CD8-positive, alpha-beta memory T cell (primary cell): ENCODE measurements at regions not wholly inside any gene's neighbourhood (a gene's known extent, or its start where the extent isn't known, plus 50 kb on each side); places are given as distances from the start of the nearest gene placed in this dataset.

Experiments used
- CTCF ChIA-PET: fragments of 350-600 bp; sonication (Branson Sonifier 250); formaldehyde crosslinking; loops from one replicate; lab custom pipeline; 2021; ENCODE audit warnings: antibody characterized with exemption; lab: Charles Lee
- POLR2A ChIA-PET: fragments of 350-600 bp; sonication (Branson Sonifier 250); formaldehyde crosslinking; loops from one replicate; lab custom pipeline; 2021; ENCODE audit warnings: antibody characterized with exemption; lab: Charles Lee
- DNase-seq, 5 donors: peaks; one replicate each; pipeline versions ENCODE4 v3.0.0 to v3.0.0-alpha.2; 2020 to 2022; ENCODE audit warnings: mixed read lengths in 1 of 5
- H3K27ac ChIP-seq: one replicate; pipeline ENCODE4 v1.7.0; 2013; ENCODE audit warnings: low read depth, mild to moderate bottlenecking, low read length, moderate library complexity
- H3K27me3 ChIP-seq: 2 replicates; pipeline ENCODE4 v1.7.0; 2013; ENCODE audit warnings: low read length, mild to moderate bottlenecking; ENCODE audit not compliant: insufficient read depth, poor library complexity, severe bottlenecking
- H3K36me3 ChIP-seq: 2 replicates; pipeline ENCODE4 v1.7.0; 2013; ENCODE audit warnings: mild to moderate bottlenecking, low read length, moderate library complexity; ENCODE audit not compliant: insufficient read depth
- H3K4me1 ChIP-seq: 2 replicates; pipeline ENCODE4 v1.7.0; 2013; ENCODE audit warnings: mild to moderate bottlenecking, low read length, moderate library complexity; ENCODE audit not compliant: insufficient read depth
- H3K4me3 ChIP-seq: 2 replicates; pipeline ENCODE4 v1.7.0; 2013; ENCODE audit warnings: mild to moderate bottlenecking, low read length
- H3K9me3 ChIP-seq: 2 replicates; pipeline ENCODE4 v1.7.0; 2013; ENCODE audit warnings: mild to moderate bottlenecking, low read length
- H3K27ac Mint-ChIP-seq, 8 donors: one replicate each; pipeline ENCODE4 v1.8.0; 2020 to 2021; ENCODE audit warnings: mixed read lengths in 8 of 8, mild to moderate bottlenecking in 6 of 8, inconsistent platforms in 3 of 8, moderate library complexity in 3 of 8
- H3K27me3 Mint-ChIP-seq, 2 donors: one replicate each; pipeline ENCODE4 v1.8.0; 2020 to 2021; ENCODE audit warnings: mixed read lengths in 2 of 2, mild to moderate bottlenecking in 1 of 2, moderate library complexity in 1 of 2
- H3K36me3 Mint-ChIP-seq, 3 donors: one replicate each; pipeline ENCODE4 v1.8.0; 2020 to 2021; ENCODE audit warnings: mixed read lengths in 3 of 3, inconsistent platforms in 1 of 3, mild to moderate bottlenecking in 1 of 3
- H3K4me1 Mint-ChIP-seq, 3 donors: one replicate each; pipeline ENCODE4 v1.8.0; 2020 to 2021; ENCODE audit warnings: mixed read lengths in 3 of 3, inconsistent platforms in 1 of 3, mild to moderate bottlenecking in 1 of 3
- H3K4me3 Mint-ChIP-seq, 7 donors: one replicate each; pipeline ENCODE4 v1.8.0; 2020 to 2021; ENCODE audit warnings: mixed read lengths in 7 of 7, mild to moderate bottlenecking in 6 of 7, moderate library complexity in 4 of 7, inconsistent platforms in 2 of 7
- H3K9me3 Mint-ChIP-seq, 5 donors: one replicate each; pipeline ENCODE4 v1.8.0; 2020 to 2022; ENCODE audit warnings: mixed read lengths in 5 of 5, mild to moderate bottlenecking in 3 of 5, moderate library complexity in 2 of 5, inconsistent platforms in 1 of 5

DNA sequence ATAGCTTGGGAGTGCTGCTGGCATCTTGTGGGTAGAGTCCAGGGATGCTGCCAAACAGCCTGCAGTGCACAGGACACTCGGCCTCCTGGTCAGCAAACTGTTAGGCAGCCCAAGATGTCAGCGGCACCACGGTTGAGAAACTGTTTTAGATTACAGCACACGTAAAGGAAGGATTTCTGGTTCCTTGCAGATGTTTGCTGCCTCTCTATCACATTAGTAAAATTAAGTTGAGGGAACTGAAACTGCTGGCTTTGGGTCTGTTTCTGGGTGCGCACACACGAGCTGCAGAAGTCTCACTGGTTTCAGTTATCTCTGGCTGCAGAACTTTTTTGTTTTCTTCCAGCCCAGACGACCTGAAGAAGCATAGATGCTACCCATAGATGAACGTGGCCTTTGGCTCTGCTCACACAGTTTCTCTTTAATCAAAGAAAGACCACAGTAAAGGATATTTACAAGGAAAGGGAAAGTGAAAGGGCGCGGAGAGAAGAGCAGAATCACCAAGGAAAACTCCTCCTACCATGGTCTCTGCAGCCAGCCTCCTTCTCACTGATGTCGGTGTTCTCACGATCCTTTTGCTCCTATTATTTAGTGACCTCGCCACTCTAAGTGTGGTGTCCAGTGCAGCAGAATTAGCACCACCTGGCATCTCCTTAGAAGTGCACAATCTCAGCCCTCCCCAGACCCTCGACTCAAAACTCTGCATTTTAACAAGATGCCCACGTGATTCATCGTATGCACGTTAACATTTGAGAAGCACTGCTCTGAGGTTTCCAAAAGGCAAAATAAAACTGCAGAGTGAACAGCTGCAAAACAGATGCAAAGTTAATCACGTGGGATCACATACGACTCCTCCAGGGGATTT lies 50.6 kb upstream of the AKAP13 start:
- Mint-ChIP-seq H3K4me3 (peak overlapping the region; percentile 87 to 95 (median 94)), H3K4me1 (peaks cover 35 to 47% (median 43%) of the 10 kb centered on the region in 3 donors), H3K9me3 (peaks cover 0 to 2% (median 0%) of the 10 kb centered on the region in 5 donors), H3K27ac (peak overlapping the region; percentile 85 to 96 (median 92)), H3K36me3 (peaks cover 0 to 4% (median 2%) of the 10 kb centered on the region in 3 donors), H3K27me3 (no peaks in the 10 kb centered on the region)
- H3K9me3 ChIP-seq: no peaks in the 10 kb centered on the region
- no peaks in the 10 kb centered on the region for H3K27me3 ChIP-seq
- peak in 2 of 5 donors; percentile 44 to 53 for DNase-seq
- ChIA-PET POLR2A (interaction anchor here (1.5 to 1.9 kb wide), 3 partner anchors 11 to 50 kb away, joined by 3 to 14 read pairs (median 5); partner anchors contain the start of gene AKAP13), CTCF (interaction anchor here (0.9 to 4.2 kb wide), 15 partner anchors 11 to 176 kb away, joined by 3 to 47 read pairs (median 9); partner anchors contain the start of gene AKAP13)
- no peaks in the 10 kb centered on the region for H3K36me3 ChIP-seq
- H3K4me3 ChIP-seq: peak overlapping the region; percentile 65
- peaks cover 27% of the 10 kb centered on the region for H3K4me1 ChIP-seq
- H3K27ac ChIP-seq: peak overlapping the region; percentile 38
